ENCODE measurements at regions not wholly inside any gene's neighbourhood (a gene's known extent, or its start where the extent isn't known, plus 50 kb on each side); places are given as distances from the start of the nearest gene placed in this dataset.

GRCh38 chr14:36083317-36083716, 93.2 kb downstream of the PTCSC3 start:
- no peak for DNase-seq

- no peak for DNase-seq
Observed at GRCh38 chr14:36078080-36078479, 98.4 kb downstream of the PTCSC3 start.

DNA sequence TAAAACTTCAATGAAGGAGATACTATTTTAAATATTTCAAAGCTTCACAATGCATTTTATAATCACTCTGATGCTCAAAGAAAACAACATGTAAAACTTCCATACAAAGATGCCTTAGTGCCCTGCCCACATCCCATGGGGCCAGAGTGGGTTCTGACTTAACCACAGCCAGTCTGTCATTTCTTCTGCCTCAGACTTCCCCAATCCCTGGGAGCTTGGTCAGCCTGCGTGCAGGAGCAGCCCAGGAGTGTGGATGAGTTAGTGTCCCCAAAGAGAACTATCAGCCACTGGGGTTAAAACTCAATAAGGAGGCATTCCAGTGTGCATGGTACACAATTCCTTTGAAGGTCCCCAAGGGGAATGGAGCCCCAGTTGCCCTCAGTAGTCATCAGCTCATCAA, 100.3 kb downstream of the PTCSC3 start:
- DNase-seq, result no peak

DNA sequence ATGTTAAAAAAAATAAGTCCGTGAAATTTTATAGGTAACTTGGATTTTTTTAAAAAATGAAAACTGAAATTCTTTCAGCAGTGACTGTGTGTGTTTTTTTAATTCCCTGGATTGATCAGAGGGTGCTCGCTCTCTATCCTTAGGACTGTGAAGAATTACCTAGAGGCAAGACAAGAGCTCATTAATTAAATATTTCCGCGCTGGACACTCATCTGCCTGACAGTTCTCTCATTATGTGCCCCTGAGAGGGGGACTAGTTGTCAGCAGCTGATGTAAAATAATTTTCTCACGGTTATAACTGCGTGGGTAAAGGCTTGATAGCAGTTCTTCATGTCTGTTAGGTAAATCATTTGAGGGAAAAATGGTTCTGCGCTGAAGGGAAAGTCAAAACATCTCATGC, 101.3 kb downstream of the PTCSC3 start:
- DNase-seq, result no peak

DNA sequence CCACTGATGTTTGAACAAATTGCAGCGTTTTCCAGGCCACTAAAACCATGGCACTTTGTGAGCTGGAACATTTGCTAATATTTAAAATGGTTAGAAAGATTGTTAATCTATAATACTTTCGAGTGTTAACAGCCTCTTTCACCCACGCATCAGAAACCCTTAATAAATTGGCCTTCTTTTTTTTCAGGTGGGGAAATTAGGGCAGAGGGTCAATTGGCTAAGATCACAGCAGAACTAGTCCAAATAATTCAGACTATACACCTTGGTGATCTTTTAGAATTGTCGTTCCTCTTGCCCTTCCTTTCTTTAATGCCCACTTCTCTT, 105.8 kb downstream of the PTCSC3 start:
- DNase-seq, result no peak

GRCh38 chr14:36070031-36070719, 106.3 kb downstream of the PTCSC3 start:
- peak; percentile 64 for DNase-seq

- no peak for DNase-seq
Observed at GRCh38 chr14:36069535-36069900, 107.0 kb downstream of the PTCSC3 start.

- DNase-seq, result no peak
Observed at GRCh38 chr14:36068777-36069534, 107.6 kb downstream of the PTCSC3 start.

DNA sequence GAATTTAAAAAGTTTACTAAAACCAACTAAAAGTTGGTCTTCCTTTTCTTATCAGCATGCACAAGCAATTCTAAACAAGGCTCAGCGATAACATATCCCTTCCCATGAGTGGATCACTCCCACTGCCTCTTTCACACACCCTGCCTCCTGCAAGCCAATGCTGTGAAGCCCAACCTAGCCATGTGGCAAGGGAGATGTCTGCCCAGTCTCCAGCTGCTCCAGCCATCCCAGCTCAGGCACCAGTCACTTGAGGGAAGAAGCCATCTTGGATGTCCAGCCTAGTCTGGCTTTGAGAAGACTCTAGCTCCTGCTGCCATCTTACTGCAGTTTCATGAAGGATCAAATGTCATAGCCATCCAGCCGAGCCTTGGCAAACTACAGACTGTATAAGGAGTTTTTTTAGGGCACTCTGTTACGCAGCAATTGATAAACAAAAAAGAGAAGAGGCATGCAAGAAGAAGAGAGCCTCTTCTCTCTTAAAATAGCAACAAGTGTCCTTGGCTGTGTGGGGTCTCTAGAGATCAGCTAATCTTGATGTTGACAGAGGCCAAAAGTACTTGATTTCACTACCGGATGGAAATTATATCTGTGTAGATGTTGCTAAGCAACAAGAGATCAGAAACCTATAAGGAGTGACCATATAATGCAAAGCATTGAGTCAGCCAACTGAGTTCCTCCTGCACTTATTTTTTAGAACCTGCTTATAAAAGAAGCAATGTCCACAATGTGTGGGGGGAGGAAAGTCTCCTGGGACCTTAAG, 108.9 kb downstream of the PTCSC3 start:
- no peak for DNase-seq

GRCh38 chr14:36066636-36067035, 109.9 kb downstream of the PTCSC3 start:
- DNase-seq, result no peak

- DNase-seq, result no peak
Observed at GRCh38 chr14:36065831-36066230, 110.7 kb downstream of the PTCSC3 start.

- DNase-seq, result no peak
Observed at GRCh38 chr14:36059531-36059930, 117.0 kb downstream of the PTCSC3 start.

- no peak for DNase-seq
Observed at GRCh38 chr14:36057452-36058116, 118.9 kb downstream of the PTCSC3 start.

DNA sequence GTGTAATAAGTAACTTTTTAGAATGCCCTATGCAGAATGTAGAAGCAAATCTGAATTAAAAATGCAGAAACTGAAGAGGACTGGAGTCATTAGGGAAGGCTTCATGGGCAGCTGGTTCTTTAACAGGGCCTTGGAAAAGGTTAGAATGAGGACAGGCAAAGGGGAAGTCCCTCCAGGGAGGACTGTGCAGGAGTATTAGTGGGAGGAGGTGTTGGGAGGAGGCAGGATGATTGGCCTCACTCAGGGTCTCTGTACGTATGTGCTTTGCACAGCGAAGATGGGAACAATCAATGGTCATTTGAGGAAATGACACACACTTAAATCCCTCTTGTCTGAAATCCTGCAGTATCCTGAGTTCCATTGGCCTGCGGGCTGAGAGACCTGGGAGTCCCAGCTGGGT, 119.7 kb downstream of the PTCSC3 start:
- DNase-seq, result no peak

- no peak for DNase-seq
Observed at GRCh38 chr14:36055681-36056225, 120.8 kb downstream of the PTCSC3 start.

DNA sequence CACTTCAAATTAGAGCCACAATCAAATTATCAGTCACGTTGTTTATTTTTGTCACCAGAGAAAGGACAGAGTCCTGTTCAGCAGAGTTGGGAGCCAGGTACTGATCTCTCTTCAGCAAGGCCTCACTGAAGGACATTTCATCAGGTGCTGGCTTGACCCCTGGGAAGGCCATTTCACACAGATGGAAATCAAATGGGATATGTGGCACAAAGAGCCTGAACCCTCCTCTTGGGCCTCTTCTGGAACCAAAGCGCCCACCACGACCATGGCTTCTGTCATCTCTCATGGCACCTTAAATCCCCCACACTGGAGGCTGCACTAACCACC, 121.5 kb downstream of the PTCSC3 start:
- no peak for DNase-seq

GRCh38 chr14:36054353-36055051, 122.0 kb downstream of the PTCSC3 start:
- no peak for DNase-seq

DNA sequence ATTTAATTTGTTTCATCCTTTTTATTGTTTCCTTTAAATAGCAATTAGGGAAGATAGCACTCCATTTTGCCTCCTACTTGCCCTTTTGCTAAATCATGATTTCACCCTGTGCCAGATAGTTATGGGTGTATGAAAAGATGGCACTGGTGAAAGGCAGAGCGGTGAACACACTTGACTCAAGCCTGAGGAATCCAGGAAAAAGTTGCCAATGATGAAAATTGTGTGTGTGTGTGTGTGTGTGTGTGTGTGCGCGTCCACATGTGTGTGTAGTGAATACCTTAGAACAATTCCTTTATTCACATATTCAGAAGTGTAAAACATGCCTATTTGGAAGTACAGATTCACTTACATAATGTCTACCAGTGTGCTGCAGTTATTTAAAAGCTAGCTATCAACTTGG, 123.8 kb downstream of the PTCSC3 start:
- DNase-seq, result no peak

GRCh38 chr14:36052063-36052462, 124.5 kb downstream of the PTCSC3 start:
- DNase-seq, result no peak

GRCh38 chr14:36048667-36049066, 127.9 kb downstream of the PTCSC3 start:
- DNase-seq, result no peak

GRCh38 chr14:36047912-36048311, 128.6 kb downstream of the PTCSC3 start:
- DNase-seq, result no peak

GRCh38 chr14:36035675-36036074, 140.8 kb downstream of the PTCSC3 start:
- DNase-seq, result no peak

- DNase-seq, result no peak
Observed at GRCh38 chr14:36028665-36029064, 147.9 kb downstream of the PTCSC3 start.
